ENCODE measurements at regions not wholly inside any gene's neighbourhood (a gene's known extent, or its start where the extent isn't known, plus 50 kb on each side); places are given as distances from the start of the nearest gene placed in this dataset.

DNA sequence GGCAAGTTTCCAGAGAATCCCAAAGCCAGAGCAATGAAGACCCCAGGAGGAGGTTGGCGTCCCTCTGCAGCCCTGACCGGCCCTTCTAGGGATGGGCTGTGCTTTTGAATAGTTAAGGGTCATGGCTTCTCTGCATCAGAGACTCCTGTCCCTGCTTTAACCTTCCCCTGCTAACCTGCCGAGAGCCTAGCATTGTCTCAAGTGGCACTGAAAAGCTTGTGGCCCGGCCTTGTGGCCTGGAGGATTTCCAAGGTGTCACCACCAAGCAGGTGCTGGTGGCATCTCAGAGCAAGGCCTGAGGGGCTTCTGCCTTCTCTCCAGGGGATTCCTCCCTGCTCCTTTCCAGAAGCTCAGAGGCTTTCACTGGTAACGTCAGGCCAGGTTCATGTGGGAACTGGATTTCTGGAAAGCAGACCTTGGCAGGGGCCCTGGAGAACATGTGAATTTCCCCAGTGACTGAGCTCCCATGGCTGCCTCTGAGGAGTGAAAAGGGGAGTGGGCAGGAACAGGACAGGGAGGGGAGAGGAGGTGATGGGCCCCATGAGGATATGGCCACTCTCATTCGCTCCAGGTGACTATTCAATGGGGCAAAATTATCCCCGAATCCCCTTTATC lies 409.9 kb downstream of the PTPRU start:
- DNase-seq = no peak

GRCh38 chr1:29645586-29645985 lies 409.3 kb downstream of the PTPRU start:
- DNase-seq = no peak

- no peak for DNase-seq
Observed at GRCh38 chr1:29644812-29645211, 408.5 kb downstream of the PTPRU start.

- DNase-seq = no peak
Observed at GRCh38 chr1:29643838-29644440, 407.6 kb downstream of the PTPRU start.

- no peak for DNase-seq
Observed at GRCh38 chr1:29643281-29643680, 407.0 kb downstream of the PTPRU start.

DNA sequence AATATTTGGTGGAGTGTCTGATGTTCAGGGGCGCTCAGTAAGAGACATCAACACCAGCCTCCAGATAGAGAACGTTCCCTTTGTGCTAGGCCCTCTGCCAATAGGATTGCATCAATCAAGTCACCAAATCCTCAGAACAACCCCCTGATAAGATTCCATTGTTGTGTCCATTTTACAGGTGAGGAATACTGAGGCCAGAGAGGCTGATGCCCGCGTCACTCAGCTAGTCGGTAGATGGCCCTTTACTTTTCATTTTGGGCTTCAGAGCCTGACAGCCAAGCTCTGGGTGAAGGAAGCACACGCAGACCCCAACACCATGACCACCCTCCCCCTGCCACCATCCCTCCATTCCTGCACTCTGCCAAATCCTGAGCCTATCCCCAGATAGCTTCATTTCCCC lies 406.2 kb downstream of the PTPRU start:
- no peak for DNase-seq

DNA sequence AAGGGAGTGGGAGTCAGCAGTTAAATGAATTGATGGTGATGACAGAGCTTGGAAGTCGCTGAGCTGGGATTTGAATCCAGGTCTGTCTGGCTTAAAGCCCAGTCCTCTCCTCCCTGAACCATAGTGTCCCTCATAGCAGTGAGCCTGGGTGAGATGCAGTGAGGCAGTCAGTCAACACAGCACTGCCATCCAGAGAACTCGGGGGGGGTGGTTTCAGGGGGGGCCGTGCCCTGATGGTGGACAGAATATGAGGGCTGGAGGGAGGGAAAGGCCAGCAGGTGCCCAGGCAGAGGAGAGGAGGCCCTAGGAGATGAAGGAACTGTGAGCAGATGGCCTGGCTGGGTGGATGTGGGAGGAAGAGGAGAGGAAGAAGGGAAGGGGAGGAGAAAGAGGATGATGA lies 405.6 kb downstream of the PTPRU start:
- no peak for DNase-seq

DNA sequence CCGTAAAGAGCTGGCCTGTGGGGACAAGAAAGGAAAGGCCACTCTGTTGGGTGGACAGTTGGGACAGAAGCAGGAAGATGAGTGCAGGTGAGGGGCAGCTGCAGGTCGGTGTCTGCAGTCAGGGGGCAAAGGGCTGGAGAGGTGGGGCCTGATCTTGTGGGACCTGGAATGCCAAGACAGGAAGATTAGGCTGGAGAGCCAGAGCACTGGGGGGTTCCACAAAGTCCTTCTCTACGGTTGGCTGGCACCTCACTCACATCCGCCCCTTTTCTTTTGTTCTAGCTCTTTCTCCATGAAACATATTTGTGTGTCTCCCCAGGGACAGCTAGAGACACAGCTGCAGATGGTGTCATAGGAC lies 404.1 kb downstream of the PTPRU start:
- no peak for DNase-seq

DNA sequence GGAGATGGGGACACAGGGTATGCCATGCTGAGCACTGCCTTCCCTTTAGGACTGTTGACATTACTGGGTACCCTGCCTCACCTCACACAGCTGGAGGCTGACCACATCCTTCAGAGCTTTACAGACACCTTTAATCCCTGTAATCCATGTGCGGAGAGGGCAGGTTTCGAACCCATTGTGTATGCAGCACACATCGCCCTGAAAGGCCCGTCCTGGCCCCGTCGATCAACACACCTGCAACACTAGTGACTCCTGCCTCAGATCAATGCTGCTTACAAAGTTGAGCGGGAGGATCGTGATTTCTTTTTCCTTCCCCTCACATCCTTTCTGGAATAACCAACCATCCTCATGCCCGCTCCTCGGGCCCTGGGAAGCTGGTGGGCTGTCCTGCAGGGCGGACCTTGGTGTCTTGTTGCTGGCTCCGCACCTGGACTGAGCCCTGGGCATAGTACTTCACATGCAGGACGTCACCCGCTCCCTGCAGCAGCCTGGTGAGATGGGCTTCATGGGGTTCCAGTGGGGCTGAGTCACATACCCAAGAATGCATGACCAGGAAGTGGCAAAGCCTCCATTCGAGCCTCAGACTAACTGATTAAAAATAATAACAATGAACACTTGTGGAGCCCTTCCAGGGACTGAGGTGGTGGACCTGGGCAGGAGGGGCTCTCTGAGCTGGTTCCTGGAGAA lies 403.6 kb downstream of the PTPRU start:
- DNase-seq = no peak

GRCh38 chr1:29639156-29639736 lies 402.9 kb downstream of the PTPRU start:
- no peak for DNase-seq

DNA sequence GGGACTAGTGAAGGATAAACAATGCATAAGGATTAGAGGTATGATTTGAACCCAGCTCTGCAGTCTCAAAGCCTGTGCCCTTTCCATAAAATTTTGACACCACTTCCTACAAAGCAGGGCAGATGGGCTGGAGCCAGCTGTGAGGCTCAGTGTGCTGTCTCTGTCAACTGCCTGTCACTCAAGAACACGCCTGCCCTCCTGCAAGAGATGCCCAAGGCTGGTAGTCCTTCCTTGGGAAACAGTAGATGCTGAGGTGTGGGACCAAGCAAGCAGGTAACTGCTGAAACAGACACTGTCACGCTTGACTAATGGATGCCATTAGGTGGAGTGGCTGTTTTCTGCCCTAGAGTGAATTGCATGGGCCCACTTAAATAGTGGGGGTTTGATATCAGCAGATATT lies 402.0 kb downstream of the PTPRU start:
- DNase-seq = no peak

- no peak for DNase-seq
Observed at GRCh38 chr1:29636936-29637335, 400.6 kb downstream of the PTPRU start.

DNA sequence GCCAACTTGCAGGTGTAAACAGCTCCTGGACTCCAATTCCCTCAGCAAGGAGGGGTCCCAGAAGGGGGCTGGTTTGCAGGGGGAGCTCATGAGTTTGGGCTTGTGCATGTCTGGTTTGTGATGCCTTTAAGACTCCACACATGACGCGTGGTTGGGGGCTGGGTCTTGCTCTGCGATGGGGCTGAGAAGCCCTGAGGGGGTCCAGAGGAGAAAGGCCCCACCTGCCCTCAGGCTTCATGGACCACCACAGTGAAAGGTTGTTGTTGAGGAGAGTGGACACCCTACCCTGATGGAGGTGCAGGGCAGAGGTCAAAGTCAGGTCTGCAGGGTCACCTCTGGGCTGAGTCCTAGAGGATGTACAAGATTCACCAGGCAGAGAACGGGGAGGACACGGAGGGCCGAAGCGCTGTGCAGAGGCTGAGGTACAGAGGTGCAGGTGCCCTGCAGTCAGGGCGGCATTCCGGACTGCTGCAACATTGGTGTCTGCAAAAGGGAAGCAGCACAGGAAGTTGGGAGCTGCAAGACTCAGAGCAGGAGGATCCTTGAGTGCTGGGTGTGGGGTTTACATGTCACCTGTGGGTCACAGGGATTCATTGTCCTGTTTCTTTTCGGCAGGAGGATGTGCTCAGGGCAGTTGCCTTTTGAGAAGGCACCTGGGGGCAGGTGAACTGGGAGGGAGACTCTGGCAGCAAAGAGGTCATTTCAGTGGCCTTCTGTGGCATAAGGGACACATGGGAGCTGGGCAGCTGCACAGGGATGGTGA lies 399.4 kb downstream of the PTPRU start:
- no peak for DNase-seq

DNA sequence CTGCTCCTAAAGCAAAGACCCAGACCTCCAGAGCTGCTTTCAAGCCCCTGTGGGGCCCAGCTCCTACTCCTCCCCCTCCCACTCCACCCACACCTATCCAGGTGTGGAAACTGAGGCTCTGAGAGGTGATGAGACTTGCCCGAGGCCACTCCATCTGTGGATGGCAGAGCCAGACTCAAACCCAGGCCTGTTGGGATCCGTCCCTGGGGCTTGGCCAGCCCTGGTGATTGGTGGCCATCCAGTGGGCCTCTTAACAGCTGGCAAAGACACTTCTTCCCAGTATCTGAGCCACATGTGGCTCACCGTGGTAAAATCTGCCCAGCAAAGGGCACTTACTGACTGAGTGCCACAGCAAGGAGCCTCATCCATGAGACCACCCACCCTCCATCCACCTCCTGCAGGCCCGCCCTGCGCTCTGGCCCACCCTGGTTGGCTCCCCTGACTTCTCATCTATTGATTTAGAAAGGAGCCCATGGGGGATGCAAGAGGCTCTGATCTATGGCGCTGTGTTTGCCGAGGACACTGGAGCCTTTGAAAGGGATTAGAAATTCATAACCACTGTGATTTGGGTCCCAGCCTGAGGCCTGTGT lies 398.5 kb downstream of the PTPRU start:
- DNase-seq = no peak

DNA sequence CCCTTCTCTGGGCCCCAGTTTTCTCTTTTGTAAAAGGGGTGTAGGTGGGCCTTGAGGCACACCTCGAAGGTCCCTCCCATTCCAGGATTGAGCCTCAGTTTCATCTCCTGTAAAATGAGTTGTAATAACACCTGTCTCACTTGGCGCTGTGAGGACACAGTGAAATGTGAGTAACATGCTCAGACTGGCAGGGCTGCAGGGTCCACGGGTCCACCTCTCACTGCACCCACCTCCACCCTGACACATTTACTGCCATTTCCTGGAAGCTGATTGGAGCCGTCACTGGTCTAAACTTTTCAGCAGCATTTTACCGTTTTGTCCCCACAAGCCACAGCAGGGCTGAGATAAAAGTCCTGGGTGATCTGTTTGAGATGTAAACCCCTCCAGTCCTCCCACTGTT lies 398.0 kb downstream of the PTPRU start:
- DNase-seq = no peak

DNA sequence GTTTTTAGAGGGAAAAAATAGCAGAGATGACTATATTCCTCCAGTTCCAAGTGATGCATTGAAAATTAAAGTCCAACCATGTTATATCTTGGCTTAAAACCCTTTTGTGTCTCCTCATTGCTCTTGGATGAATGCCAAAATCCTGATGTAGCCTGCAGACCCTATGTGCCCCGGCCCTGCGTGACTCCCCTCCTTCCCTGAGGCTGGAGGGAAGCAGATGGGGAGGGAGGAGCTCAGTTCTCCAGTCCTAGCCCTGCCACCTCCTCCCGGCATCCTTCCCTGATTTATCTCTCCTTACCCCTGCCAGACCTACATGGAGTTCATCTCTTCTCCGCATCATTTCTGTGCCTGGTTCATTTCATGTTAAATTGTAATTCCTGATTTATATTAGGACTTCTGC lies 397.4 kb downstream of the PTPRU start:
- DNase-seq = no peak

GRCh38 chr1:29632806-29633615 lies 396.7 kb downstream of the PTPRU start:
- DNase-seq = no peak

DNA sequence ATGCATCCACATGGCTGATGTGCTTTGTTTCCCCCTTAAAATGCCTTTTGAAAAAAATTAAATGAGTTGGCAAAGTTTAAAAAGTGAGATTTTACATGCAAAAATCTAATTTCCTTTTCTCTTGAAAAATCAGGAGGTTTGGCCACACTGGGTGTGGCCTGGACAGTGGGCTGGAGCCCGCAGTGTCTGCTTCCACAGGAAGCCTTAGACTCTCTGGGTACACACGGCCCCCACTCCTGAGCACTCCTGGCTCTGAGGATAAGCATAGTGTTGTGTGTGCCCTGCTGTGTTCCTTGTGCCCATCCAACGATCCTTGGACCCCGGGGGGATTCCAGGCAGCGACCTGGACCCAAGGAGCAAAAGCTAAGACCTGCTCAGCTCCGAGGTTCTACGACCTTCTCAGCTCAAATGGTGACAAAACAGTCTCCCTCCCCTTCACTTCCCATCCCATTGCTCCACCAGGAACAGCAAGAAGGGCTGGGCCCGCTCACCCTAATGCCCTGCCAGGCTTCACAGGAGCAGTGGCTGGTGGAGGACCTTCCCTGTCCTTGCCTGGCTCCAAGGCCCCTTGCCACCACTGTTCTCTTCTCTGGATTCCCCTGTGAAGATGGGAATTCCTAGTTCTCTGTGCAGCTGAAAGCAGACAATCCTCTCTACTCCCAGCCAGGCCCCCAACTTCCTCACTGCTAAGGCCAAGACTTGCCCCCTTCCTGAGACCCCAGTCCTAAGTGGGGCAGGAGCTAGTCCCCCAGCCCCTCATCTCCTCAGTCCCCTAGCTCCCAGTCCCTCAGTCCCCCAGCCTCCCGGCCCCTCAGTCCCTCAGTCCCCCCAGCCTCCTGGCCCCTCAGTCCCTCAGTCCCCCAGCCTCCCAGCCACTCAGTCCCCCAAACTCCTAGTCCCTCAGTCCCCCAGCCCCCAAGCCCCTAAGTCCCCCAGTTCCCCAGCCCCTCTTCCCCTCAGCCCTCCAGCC lies 395.8 kb downstream of the PTPRU start:
- DNase-seq = no peak

DNA sequence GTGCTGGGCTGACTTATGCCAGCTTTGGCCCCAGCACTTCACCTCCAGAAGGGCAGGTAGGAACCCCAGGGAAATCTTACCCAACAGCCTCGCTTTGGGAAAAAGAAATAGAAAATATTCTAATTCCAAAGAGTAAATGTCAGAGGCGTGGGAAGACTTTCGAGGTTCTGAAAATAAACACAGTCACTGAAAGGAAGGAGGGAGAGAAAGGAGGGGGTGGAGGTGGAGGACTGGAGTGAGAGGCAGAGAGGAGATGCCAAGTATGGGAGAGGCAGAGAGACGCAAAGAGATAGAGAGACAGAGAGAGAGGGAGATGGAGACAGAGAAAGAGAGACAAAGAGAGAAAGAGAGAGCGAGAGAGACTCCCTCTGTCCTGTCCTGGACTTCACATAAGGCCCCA lies 395.0 kb downstream of the PTPRU start:
- DNase-seq = no peak

GRCh38 chr1:29630756-29631155 lies 394.4 kb downstream of the PTPRU start:
- no peak for DNase-seq

Measured in central memory CD4-positive, alpha-beta T cell (primary cell).